Prostate gland (tissue), 2 donors: ENCODE measurements at regions not wholly inside any gene's neighbourhood (a gene's known extent, or its start where the extent isn't known, plus 50 kb on each side); places are given as distances from the start of the nearest gene placed in this dataset.
"Not testable (repeated sequence)": the region's sequence is repeated elsewhere in the genome, so short reads cannot be mapped to it uniquely, and the experiment has no call there.

Source experiments
- DNase-seq: peaks from one replicate; pipeline ENCODE4 v3.0.0-alpha.2; 2019; ENCODE audit warnings: low spot score
- H3K27ac ChIP-seq, 2 donors: fragments of 200-600 bp; sonication (generic); 2 replicates each; pipeline ENCODE4 v1.5.1; 2017 to 2019
- H3K27me3 ChIP-seq: fragments of 200-600 bp; sonication (generic); replicated peaks from 2 replicates; pipeline ENCODE4 v1.5.1; 2019; ENCODE audit not compliant: insufficient read depth
- H3K36me3 ChIP-seq, 2 donors: fragments of 200-600 bp; sonication (generic); 1 replicate in 1 of 2; 2 replicates in 1 of 2; pipeline versions ENCODE4 v1.5.1 to v1.8.1; 2017 to 2019
- H3K4me1 ChIP-seq: fragments of 200-600 bp; sonication (generic); replicated peaks from 2 replicates; pipeline ENCODE4 v1.5.1; 2019
- H3K4me3 ChIP-seq, 2 donors: fragments of 200-600 bp; sonication (generic); 2 replicates each; pipeline ENCODE4 v1.5.1; 2017 to 2019
- H3K9me3 ChIP-seq: fragments of 200-600 bp; sonication (generic); 2 replicates; pipeline ENCODE4 v1.5.1; 2017
- CTCF ChIP-seq, 4 experiments: fragments of 200-600 bp in 2 of 4; fragments of 450-650 bp in 2 of 4; sonication (generic) in 2 of 4; IDR thresholded peaks; 1 replicate in 3 of 4; 2 replicates in 1 of 4; pipeline ENCODE4 v1.5.1; 2016 to 2019; ENCODE audit warnings: antibody characterized with exemption in 4 of 4, mild to moderate bottlenecking in 2 of 4, moderate library complexity in 2 of 4
- POLR2A ChIP-seq: fragments of 450-650 bp; IDR thresholded peaks from one replicate; pipeline ENCODE4 v1.6.1; 2016; ENCODE audit warnings: antibody characterized with exemption, mild to moderate bottlenecking
- POLR2AphosphoS5 ChIP-seq: sonication (generic); formaldehyde crosslinking; IDR thresholded peaks from one replicate; pipeline ENCODE4 v1.6.1; 2017; ENCODE audit warnings: antibody characterized with exemption
- WGBS: methylation state at CpG from one replicate; pipeline ENCODE4 v1.1.5; 2018; 5-methylcytosine and 5-hydroxymethylcytosine counted together
- intact Hi-C: fragments of 100-400 bp; cut with DNase I; formaldehyde crosslinking; loops from one replicate; pipeline ENCODE4 v1.14.2; 2022

GRCh38 chr1:103275725-103276124, 167.4 kb upstream of the COL11A1 start:
- no peak overlapping the region for H3K4me3 ChIP-seq
- H3K4me1 ChIP-seq = no peaks in the 10 kb centered on the region
- no peak for DNase-seq
- H3K27me3 ChIP-seq = no peaks in the 10 kb centered on the region
- H3K36me3 ChIP-seq = no peaks in the 10 kb centered on the region
- no peak overlapping the region for H3K27ac ChIP-seq
- intact Hi-C loops = no loop called here
- no peak for TF ChIP-seq POLR2AphosphoS5
- TF ChIP-seq CTCF (IDR thresholded peaks at IDR 0.05) = no peak
- TF ChIP-seq POLR2A = no peak
- H3K9me3 ChIP-seq = no peaks in the 10 kb centered on the region
- 68% methylated on average over 1 of the region's 1 CpG for WGBS

GRCh38 chr1:103274886-103275285, 166.6 kb upstream of the COL11A1 start:
- no peak for TF ChIP-seq CTCF (IDR thresholded peaks at IDR 0.05)
- no peak for TF ChIP-seq POLR2A
- TF ChIP-seq POLR2AphosphoS5 = no peak
- Histone ChIP-seq H3K36me3 (no peaks in the 10 kb centered on the region), H3K27me3 (no peaks in the 10 kb centered on the region), H3K4me3 (no peak overlapping the region), H3K27ac (no peak overlapping the region), H3K4me1 (no peaks in the 10 kb centered on the region), H3K9me3 (no peaks in the 10 kb centered on the region)
- intact Hi-C loops = no loop called here
- DNase-seq = no peak

GRCh38 chr1:103273106-103273505, 164.8 kb upstream of the COL11A1 start:
- Histone ChIP-seq H3K9me3 (no peaks in the 10 kb centered on the region), H3K27me3 (no peaks in the 10 kb centered on the region), H3K27ac (no peak overlapping the region), H3K4me3 (no peak overlapping the region), H3K36me3 (no peaks in the 10 kb centered on the region), H3K4me1 (no peaks in the 10 kb centered on the region)
- 72% methylated on average over 3 of the region's 3 CpGs for WGBS
- no peak for DNase-seq
- intact Hi-C loops = no loop called here
- TF ChIP-seq CTCF (IDR thresholded peaks at IDR 0.05) = no peak
- no peak for TF ChIP-seq POLR2AphosphoS5
- no peak for TF ChIP-seq POLR2A

GRCh38 chr1:103271471-103271870, 163.1 kb upstream of the COL11A1 start:
- intact Hi-C loops, H3K27me3 ChIP-seq, H3K4me1 ChIP-seq, H3K4me3 ChIP-seq, H3K36me3 ChIP-seq, H3K27ac ChIP-seq, H3K9me3 ChIP-seq, DNase-seq: not testable (repeated sequence)
- 90% methylated on average over 1 of the region's 1 CpG for WGBS

- 90% methylated on average over 1 of the region's 1 CpG for WGBS
- Histone ChIP-seq H3K27ac (no peak overlapping the region), H3K27me3 (no peaks in the 10 kb centered on the region), H3K4me1 (no peaks in the 10 kb centered on the region), H3K9me3 (no peaks in the 10 kb centered on the region), H3K4me3 (no peak overlapping the region), H3K36me3 (no peaks in the 10 kb centered on the region)
- TF ChIP-seq POLR2AphosphoS5 (no peak), CTCF (IDR thresholded peaks at IDR 0.05) (no peak), POLR2A (no peak)
- intact Hi-C loops = no loop called here
- no peak for DNase-seq
Observed at GRCh38 chr1:103267893-103268292, 159.6 kb upstream of the COL11A1 start.

- Histone ChIP-seq H3K27me3 (no peaks in the 10 kb centered on the region), H3K4me1 (no peaks in the 10 kb centered on the region), H3K4me3 (no peak overlapping the region), H3K36me3 (no peaks in the 10 kb centered on the region), H3K27ac (no peak overlapping the region), H3K9me3 (no peaks in the 10 kb centered on the region)
- intact Hi-C loops = no loop called here
- TF ChIP-seq CTCF (IDR thresholded peaks at IDR 0.05) = no peak
- no peak for TF ChIP-seq POLR2AphosphoS5
- no peak for TF ChIP-seq POLR2A
- no peak for DNase-seq
- WGBS = 83% methylated on average over 1 of the region's 1 CpG
Observed at GRCh38 chr1:103267266-103267665, 158.9 kb upstream of the COL11A1 start.
